ENCODE measurements at regions not wholly inside any gene's neighbourhood (a gene's known extent, or its start where the extent isn't known, plus 50 kb on each side); places are given as distances from the start of the nearest gene placed in this dataset.

GRCh38 chr9:29214690-29215253, 1641.5 kb upstream of the C9orf72 start:
- peaks cover 9% of the 10 kb centered on the region for H3K27me3 ChIP-seq (ENCODE audit: control insufficient read depth, insufficient read depth, low read length)
- peak overlapping the region; percentile 43 for H3K4me3 ChIP-seq (ENCODE audit: low read length)
- no peaks in the 10 kb centered on the region for H3K9me3 ChIP-seq (ENCODE audit: control insufficient read depth, insufficient read depth, low read length)
- Mint-ChIP-seq H3K4me1 (peaks cover 13 to 41% of the 10 kb centered on the region in 2 donors), H3K9me3 (peaks cover 0 to 1% of the 10 kb centered on the region in 2 donors), H3K4me3 (peak overlapping the region; percentile 92), H3K36me3 (peaks cover 5% of the 10 kb centered on the region), H3K27ac (peak overlapping the region in 1 of 2 donors; percentile 90), H3K27me3 (ENCODE audit: low read depth in 2 of 2) (peaks cover 6 to 20% of the 10 kb centered on the region in 2 donors)
- H3K27ac ChIP-seq (ENCODE audit: low read length) = no peak overlapping the region
- ATAC-seq (no peak), DNase-seq (no peak)
- WGBS (ENCODE audit: insufficient coverage) = 8% methylated on average over 31 of the region's 31 CpGs
- intact Hi-C loops (cut with micrococcal nuclease) = loop anchor here (5.0 to 10.0 kb wide), 2 partner anchors 223 to 440 kb away; no protein-coding TSS in a partner anchor
- no peak for TF ChIP-seq CTCF (IDR thresholded peaks at IDR 0.05)
- H3K4me1 ChIP-seq (ENCODE audit: control insufficient read depth, insufficient read depth, low read length) = peaks cover 28% of the 10 kb centered on the region
- no peaks in the 10 kb centered on the region for H3K36me3 ChIP-seq (ENCODE audit: control insufficient read depth, insufficient read depth, low read length)

- Mint-ChIP-seq H3K36me3 (no peaks in the 10 kb centered on the region), H3K27ac (no peak overlapping the region), H3K4me1 (peaks cover 0 to 22% of the 10 kb centered on the region in 2 donors), H3K9me3 (no peaks in the 10 kb centered on the region), H3K4me3 (no peak overlapping the region), H3K27me3 (ENCODE audit: low read depth in 2 of 2) (peaks cover 0 to 10% of the 10 kb centered on the region in 2 donors)
- DNase-seq (no peak), ATAC-seq (no peak)
- WGBS (ENCODE audit: insufficient coverage) = no CpG with 5 or more reads among the region's 1 CpG
- H3K4me3 ChIP-seq (ENCODE audit: low read length) = no peak overlapping the region
- TF ChIP-seq CTCF (IDR thresholded peaks at IDR 0.05) = no peak
- H3K27ac ChIP-seq (ENCODE audit: low read length) = no peak overlapping the region
- H3K36me3 ChIP-seq (ENCODE audit: control insufficient read depth, insufficient read depth, low read length) = no peaks in the 10 kb centered on the region
- H3K9me3 ChIP-seq (ENCODE audit: control insufficient read depth, insufficient read depth, low read length) = no peaks in the 10 kb centered on the region
- peaks cover 7% of the 10 kb centered on the region for H3K27me3 ChIP-seq (ENCODE audit: control insufficient read depth, insufficient read depth, low read length)
- intact Hi-C loops (cut with micrococcal nuclease) = loop anchor here (10.0 kb wide), 1 partner anchor 443 kb away; no protein-coding TSS in a partner anchor
- peaks cover 13% of the 10 kb centered on the region for H3K4me1 ChIP-seq (ENCODE audit: control insufficient read depth, insufficient read depth, low read length)
Measured at GRCh38 chr9:29217966-29218365, 1644.7 kb upstream of the C9orf72 start.

GRCh38 chr9:29220596-29221251, 1647.4 kb upstream of the C9orf72 start:
- Histone ChIP-seq H3K9me3 (ENCODE audit: control insufficient read depth, insufficient read depth, low read length) (no peaks in the 10 kb centered on the region), H3K27ac (ENCODE audit: low read length) (no peak overlapping the region), H3K4me1 (ENCODE audit: control insufficient read depth, insufficient read depth, low read length) (no peaks in the 10 kb centered on the region), H3K36me3 (ENCODE audit: control insufficient read depth, insufficient read depth, low read length) (no peaks in the 10 kb centered on the region), H3K4me3 (ENCODE audit: low read length) (no peak overlapping the region), H3K27me3 (ENCODE audit: control insufficient read depth, insufficient read depth, low read length) (no peaks in the 10 kb centered on the region)
- peaks cover 0 to 2% of the 10 kb centered on the region in 2 donors for H3K9me3 Mint-ChIP-seq
- no peaks in the 10 kb centered on the region for H3K27me3 Mint-ChIP-seq (ENCODE audit: low read depth in 2 of 2)
- peak in 1 of 3 donors; percentile 55 for ATAC-seq
- H3K36me3 Mint-ChIP-seq = no peaks in the 10 kb centered on the region
- intact Hi-C loops (cut with micrococcal nuclease) = no loop called here
- no peak for TF ChIP-seq CTCF (IDR thresholded peaks at IDR 0.05)
- no peak overlapping the region for H3K4me3 Mint-ChIP-seq
- no peak for DNase-seq
- peaks cover 0 to 7% of the 10 kb centered on the region in 2 donors for H3K4me1 Mint-ChIP-seq
- 59% methylated on average over 2 of the region's 2 CpGs for WGBS (ENCODE audit: insufficient coverage)
- H3K27ac Mint-ChIP-seq = no peak overlapping the region
